OCI-LY1 (cell line): ENCODE measurements at regions not wholly inside any gene's neighbourhood (a gene's known extent, or its start where the extent isn't known, plus 50 kb on each side); places are given as distances from the start of the nearest gene placed in this dataset.

Source experiments
- CTCF ChIP-seq: fragments of 200-600 bp; sonication (generic), shearing (Covaris generic); IDR thresholded peaks from 2 replicates; pipeline ENCODE4 v1.5.1; 2017; ENCODE audit warnings: mild to moderate bottlenecking, antibody characterized with exemption, low read length, moderate library complexity, mixed read lengths
- EZH2 ChIP-seq: fragments of 200-600 bp; sonication (generic), shearing (Covaris generic); IDR thresholded peaks from 2 replicates; pipeline ENCODE4 v1.8.0; 2017; ENCODE audit warnings: borderline replicate concordance, mixed run types, mild to moderate bottlenecking, antibody characterized with exemption, low read length, moderate library complexity, mixed read lengths

- TF ChIP-seq CTCF (no peak), EZH2 (no peak)
Observed at GRCh38 chr14:28308734-28309133, 457.9 kb upstream of the FOXG1 start.
